ENCODE measurements at regions not wholly inside any gene's neighbourhood (a gene's known extent, or its start where the extent isn't known, plus 50 kb on each side); places are given as distances from the start of the nearest gene placed in this dataset.

- TF ChIP-seq CTCF (IDR thresholded peaks at IDR 0.05): no peak
- TF ChIP-seq POLR2A (IDR thresholded peaks at IDR 0.05): no peak
- no peak for TF ChIP-seq POLR2AphosphoS5 (IDR thresholded peaks at IDR 0.05)
- no peak for TF ChIP-seq EP300 (IDR thresholded peaks at IDR 0.05; ENCODE audit: low read depth)
These were observed 80.6 kb downstream of the VCX2 start for GRCh38 chrX:8090482-8090881.

Measured in transverse colon (tissue), 4 donors.